Stimulated activated CD4-positive, alpha-beta T cell treated with anti-CD3 and anti-CD28 coated beads, TNF-alpha, amount 100 ng/mL, for 4 hours (primary cell): ENCODE measurements at regions not wholly inside any gene's neighbourhood (a gene's known extent, or its start where the extent isn't known, plus 50 kb on each side); places are given as distances from the start of the nearest gene placed in this dataset.
A peak's percentile ranks its signal among the peaks of the same experiment; 100 is the strongest.

Experiments
- DNase-seq, 3 experiments: peaks; one replicate each; pipeline ENCODE4 v3.0.0-alpha.2; 2020; ENCODE audit warnings: low read depth in 3 of 3

DNA sequence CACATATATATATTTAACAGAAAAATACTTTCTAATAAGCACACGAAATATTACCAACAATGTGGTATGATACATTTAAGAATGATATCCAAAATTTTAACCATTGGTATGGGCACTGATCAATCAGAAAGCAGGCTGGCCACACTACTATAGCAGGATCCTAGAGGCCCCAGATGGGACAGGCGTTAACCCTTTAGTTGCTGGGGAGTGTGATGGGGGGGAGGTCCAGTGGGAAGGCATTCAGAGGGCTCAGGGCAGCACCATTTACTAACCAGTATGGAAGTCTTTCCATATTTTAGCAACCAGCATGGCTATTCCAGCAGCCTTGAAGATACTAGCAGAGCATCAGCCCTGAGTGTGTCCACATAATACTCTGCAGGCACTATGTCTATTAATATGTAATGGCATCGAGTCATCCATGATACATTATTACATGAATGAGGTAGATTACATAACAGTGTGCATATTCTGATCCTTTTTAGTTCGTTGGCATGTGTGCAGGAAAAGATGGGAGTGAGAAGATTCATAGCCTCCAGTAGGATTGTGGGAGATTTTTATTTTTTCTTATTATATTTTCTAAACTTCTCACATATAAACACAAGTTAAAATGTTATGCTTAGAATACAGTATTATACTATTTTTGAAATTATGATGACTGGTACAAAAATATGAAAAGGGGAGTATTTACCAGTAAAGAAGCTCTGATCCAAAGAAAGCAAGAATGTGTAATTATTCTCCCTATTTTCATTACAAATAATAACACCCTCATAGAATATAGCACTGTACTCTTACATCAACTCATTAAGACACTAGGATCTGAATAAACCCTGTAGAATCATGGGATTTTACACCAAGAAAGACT, 78.9 kb downstream of the FAM217A start:
- DNase-seq: no peak

DNA sequence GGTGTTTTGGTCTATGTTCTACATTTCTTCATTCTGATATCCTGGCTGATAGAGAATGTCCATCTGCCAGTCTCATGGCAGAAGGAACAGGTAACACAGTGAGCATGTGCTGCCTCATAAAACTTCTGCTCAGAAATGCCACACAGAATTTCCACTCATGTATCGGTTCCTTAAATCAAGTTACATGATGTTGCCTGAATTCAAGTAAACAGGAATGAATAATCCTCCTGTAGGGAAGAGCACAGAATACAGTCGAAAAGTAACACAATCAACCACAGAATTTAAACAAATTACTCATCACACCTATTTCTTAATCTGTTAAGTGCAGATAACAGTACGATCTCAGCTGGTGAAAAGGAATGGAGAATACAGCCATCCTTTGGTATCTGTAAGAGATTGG, 74.7 kb downstream of the FAM217A start:
- no peak for DNase-seq

DNA sequence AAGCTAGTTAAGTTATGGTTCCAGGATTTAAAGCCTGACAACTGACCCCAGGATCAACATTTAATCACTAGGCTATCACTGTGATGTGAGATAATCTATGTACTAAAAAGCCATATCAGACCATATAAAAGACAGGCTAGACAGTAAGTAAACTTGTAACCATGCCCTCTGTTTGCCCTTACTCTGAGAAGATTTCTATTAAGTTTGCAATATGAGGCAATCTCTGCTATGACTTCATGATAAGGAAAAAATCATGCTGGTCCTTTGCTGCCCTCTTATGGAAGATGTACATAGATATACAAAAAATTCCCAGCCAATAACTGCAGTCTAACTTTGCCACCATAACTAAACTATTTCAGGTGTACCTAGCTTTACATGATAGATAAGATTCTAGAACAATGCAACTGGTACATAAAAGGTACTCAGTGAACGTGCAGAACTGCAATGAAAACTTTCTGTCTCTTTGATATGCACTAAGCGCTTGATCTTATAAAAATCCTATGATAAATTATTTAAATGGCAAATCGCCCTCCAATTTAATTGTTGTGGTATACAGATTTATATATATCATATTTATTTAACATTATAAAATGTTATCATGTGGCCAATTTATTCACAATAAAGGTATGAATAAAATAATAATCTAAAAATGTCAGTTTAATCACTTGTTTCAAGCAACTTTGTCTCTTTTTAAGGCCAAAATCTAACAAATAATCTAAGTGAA, 70.5 kb downstream of the FAM217A start:
- DNase-seq: no peak

DNA sequence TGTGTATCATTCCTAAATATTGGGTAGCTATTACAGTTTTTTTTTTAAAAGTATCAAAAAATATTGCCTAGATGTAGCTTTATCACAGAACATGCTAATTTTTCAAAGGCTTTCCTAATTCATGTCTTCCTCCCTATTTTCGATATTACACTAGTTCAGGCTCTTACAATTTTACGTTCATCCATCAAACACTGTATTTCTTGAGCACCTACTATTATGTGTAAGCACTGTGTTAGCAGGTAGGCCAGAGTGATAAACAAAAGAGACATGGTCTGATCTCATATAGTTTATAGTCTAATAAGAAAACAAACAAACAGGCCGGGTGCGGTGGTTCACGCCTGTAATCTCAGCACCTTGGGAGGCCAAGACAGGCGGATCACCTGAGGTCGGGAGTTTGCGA, 69.5 kb downstream of the FAM217A start:
- DNase-seq: no peak

DNA sequence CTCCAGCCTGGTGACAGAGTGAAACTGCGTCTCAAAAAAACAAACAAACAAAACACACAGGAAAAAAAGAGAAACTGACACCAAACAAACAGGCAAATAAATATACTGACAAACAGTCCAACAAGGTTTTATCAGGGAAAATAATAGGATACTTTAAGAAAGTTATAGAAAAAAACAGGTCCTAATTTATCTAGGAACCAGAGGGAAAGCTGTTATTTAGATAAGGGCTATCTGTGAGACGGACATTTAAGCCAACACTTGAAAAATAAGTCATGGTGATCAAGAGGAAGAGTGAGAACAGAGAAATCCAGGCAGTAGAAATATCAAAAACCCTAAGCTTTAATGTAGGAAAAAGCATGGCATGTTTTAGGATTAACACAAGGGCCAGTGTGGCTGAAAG, 68.9 kb downstream of the FAM217A start:
- DNase-seq: no peak

DNA sequence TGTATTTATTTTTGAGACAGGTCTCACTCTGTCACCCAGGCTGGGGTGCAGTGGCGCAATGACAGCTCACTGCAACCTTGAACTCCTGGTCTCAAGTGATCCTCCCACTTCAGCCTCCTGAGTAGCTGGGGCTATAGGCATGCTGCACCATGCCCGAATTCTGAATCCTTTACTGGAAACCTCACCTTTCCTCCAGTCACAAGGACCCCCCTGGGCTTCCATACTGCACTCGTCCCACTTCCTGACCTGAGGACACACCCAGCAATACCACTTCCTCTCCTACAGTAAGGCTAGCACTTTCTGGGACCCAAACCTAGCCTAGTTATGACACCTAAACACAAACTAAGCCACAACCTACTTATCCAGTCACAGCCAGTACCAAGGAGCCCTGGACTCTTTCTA, 68.2 kb downstream of the FAM217A start:
- no peak for DNase-seq

- no peak for DNase-seq
Measured at GRCh38 chr6:4012826-4013225, 66.1 kb downstream of the FAM217A start.

DNA sequence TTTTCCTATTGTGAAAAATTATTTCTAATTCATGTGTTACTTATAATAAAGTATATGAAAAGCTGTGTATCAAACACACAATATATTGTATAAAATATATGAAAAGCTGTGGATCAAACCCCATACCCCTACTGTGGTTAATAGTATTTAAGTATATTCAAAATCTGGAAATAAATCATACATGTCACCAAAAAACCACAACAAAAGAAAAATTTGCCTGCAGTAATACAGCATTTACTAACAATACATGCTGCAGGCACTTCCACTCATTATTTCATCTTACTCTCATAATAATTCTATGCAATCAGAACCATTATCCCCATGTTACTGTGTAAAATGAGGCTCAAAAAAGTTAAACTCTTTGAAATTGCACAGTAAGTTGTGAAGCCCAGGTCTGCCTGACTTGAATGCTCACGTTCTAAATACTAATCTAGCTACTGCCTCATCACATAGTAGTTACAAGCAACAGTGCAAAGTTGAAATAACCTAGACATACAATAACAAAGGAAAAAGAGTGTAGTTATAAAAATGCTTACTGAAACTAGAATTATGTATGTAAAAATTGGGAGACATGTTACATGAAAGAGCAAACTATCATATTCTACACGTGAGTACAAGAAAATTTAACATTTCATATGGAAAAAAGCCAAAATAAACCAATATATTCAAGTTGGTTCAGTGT, 61.7 kb downstream of the FAM217A start:
- DNase-seq: no peak

DNA sequence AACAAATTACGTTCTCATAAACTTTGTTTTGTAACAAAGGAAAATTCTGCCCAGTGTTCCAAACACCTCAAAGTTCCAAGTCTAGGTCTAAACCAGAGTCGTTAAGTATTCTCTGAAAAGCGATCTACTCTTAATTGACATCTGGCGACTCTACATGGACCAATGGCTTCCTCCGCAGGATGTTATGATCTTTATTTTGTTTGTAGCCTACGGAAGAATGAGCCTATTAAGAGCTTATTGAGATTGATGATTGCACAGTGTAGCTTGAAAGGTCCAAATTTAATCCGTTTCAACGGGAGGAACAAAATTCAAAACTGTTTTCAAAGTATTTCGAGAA, 61.1 kb downstream of the FAM217A start:
- no peak for DNase-seq

GRCh38 chr6:4018171-4018923, 60.6 kb downstream of the FAM217A start:
- peak; percentile 95 to 96 (median 96) for DNase-seq
